ENCODE measurements at regions not wholly inside any gene's neighbourhood (a gene's known extent, or its start where the extent isn't known, plus 50 kb on each side); places are given as distances from the start of the nearest gene placed in this dataset.
A peak's percentile ranks its signal among the peaks of the same experiment; 100 is the strongest.

- Mint-ChIP-seq H3K4me1 (peaks cover 11% of the 10 kb centered on the region; the same call in 2 of the 3 replicates), H3K27me3 (ENCODE audit: insufficient read depth, low read depth, poor library complexity) (no peaks in the 10 kb centered on the region), H3K27ac (no peak overlapping the region), H3K4me3 (no peak overlapping the region), H3K36me3 (ENCODE audit: low read depth) (no peaks in the 10 kb centered on the region), H3K9me3 (no peaks in the 10 kb centered on the region)
- Histone ChIP-seq H4K20me1 (replicated peaks; ENCODE audit: insufficient read depth) (no peaks in the 10 kb centered on the region), H3K9me2 (ENCODE audit: insufficient read depth) (peaks cover 12% of the 10 kb centered on the region; the same call in 1 of the 2 replicates), H3K36me3 (ENCODE audit: insufficient read depth) (no peaks in the 10 kb centered on the region), H3K4me1 (ENCODE audit: insufficient read depth) (peaks cover 4% of the 10 kb centered on the region; the same call in 1 of the 2 replicates), H3K27me3 (ENCODE audit: insufficient read depth) (no peaks in the 10 kb centered on the region), H3K4me3 (no peak overlapping the region), H3K4me2 (no peak overlapping the region), H3K27ac (ENCODE audit: low read depth) (no peak overlapping the region), H2AFZ (no peak overlapping the region), H3F3A (replicated peaks; ENCODE audit: low read depth) (no peaks in the 10 kb centered on the region), H3K79me2 (replicated peaks; ENCODE audit: insufficient read depth) (no peaks in the 10 kb centered on the region)
- no peak for ATAC-seq
- DNase-seq (ENCODE audit: low spot score): no peak
- no peak for TF ChIP-seq STAT1 (IDR thresholded peaks at IDR 0.05; ENCODE audit: unreplicated experiment)
- TF ChIP-seq, protein P1, sequence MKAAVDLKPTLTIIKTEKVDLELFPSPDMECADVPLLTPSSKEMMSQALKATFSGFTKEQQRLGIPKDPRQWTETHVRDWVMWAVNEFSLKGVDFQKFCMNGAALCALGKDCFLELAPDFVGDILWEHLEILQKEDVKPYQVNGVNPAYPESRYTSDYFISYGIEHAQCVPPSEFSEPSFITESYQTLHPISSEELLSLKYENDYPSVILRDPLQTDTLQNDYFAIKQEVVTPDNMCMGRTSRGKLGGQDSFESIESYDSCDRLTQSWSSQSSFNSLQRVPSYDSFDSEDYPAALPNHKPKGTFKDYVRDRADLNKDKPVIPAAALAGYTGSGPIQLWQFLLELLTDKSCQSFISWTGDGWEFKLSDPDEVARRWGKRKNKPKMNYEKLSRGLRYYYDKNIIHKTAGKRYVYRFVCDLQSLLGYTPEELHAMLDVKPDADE (IDR thresholded peaks at IDR 0.05): no peak
- no peak for TF ChIP-seq ZNF114 (CRISPR knock-in tag; IDR thresholded peaks at IDR 0.05)
- no peak for TF ChIP-seq ZNF331 (CRISPR knock-in tag; IDR thresholded peaks at IDR 0.05; ENCODE audit: low read depth)
- TF ChIP-seq, protein P2, sequence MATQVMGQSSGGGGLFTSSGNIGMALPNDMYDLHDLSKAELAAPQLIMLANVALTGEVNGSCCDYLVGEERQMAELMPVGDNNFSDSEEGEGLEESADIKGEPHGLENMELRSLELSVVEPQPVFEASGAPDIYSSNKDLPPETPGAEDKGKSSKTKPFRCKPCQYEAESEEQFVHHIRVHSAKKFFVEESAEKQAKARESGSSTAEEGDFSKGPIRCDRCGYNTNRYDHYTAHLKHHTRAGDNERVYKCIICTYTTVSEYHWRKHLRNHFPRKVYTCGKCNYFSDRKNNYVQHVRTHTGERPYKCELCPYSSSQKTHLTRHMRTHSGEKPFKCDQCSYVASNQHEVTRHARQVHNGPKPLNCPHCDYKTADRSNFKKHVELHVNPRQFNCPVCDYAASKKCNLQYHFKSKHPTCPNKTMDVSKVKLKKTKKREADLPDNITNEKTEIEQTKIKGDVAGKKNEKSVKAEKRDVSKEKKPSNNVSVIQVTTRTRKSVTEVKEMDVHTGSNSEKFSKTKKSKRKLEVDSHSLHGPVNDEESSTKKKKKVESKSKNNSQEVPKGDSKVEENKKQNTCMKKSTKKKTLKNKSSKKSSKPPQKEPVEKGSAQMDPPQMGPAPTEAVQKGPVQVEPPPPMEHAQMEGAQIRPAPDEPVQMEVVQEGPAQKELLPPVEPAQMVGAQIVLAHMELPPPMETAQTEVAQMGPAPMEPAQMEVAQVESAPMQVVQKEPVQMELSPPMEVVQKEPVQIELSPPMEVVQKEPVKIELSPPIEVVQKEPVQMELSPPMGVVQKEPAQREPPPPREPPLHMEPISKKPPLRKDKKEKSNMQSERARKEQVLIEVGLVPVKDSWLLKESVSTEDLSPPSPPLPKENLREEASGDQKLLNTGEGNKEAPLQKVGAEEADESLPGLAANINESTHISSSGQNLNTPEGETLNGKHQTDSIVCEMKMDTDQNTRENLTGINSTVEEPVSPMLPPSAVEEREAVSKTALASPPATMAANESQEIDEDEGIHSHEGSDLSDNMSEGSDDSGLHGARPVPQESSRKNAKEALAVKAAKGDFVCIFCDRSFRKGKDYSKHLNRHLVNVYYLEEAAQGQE (IDR thresholded peaks at IDR 0.05; ENCODE audit: unreplicated experiment): no peak
- TF ChIP-seq EZH2phosphoT487 (IDR thresholded peaks at IDR 0.05; ENCODE audit: unreplicated experiment): no peak
- no peak for TF ChIP-seq POLR2AphosphoS5 (IDR thresholded peaks at IDR 0.05; ENCODE audit: low read depth)
- no peak for TF ChIP-seq EZH2 (IDR thresholded peaks at IDR 0.05; ENCODE audit: low read depth, unreplicated experiment)
- no peak for TF ChIP-seq NANOG (IDR thresholded peaks at IDR 0.05; ENCODE audit: borderline replicate concordance)
- no peak for TF ChIP-seq JUNB (IDR thresholded peaks at IDR 0.05; ENCODE audit: unreplicated experiment)
- no peak for TF ChIP-seq CREB1 (CRISPR knock-in tag; IDR thresholded peaks at IDR 0.05; ENCODE audit: low read depth)
These were observed 825.3 kb upstream of the FLRT2 start for GRCh38 chr14:84704601-84705000.

GRCh38 chr14:84707830-84708229, 822.1 kb upstream of the FLRT2 start:
- Histone ChIP-seq H4K20me1 (replicated peaks; ENCODE audit: insufficient read depth) (no peaks in the 10 kb centered on the region), H3K4me3 (no peak overlapping the region), H3K4me1 (ENCODE audit: insufficient read depth) (peaks cover 4% of the 10 kb centered on the region; the same call in 1 of the 2 replicates), H3K27me3 (ENCODE audit: insufficient read depth) (no peaks in the 10 kb centered on the region), H3F3A (replicated peaks; ENCODE audit: low read depth) (no peaks in the 10 kb centered on the region), H3K36me3 (ENCODE audit: insufficient read depth) (no peaks in the 10 kb centered on the region), H3K27ac (ENCODE audit: low read depth) (no peak overlapping the region), H3K9me2 (ENCODE audit: insufficient read depth) (peaks cover 15% of the 10 kb centered on the region; the same call in 1 of the 2 replicates), H2AFZ (no peak overlapping the region), H3K4me2 (no peak overlapping the region), H3K79me2 (replicated peaks; ENCODE audit: insufficient read depth) (no peaks in the 10 kb centered on the region)
- DNase-seq (ENCODE audit: low spot score) (peak; percentile 2), ATAC-seq (no peak)
- Mint-ChIP-seq H3K36me3 (ENCODE audit: low read depth) (no peaks in the 10 kb centered on the region), H3K27me3 (ENCODE audit: insufficient read depth, low read depth, poor library complexity) (no peaks in the 10 kb centered on the region), H3K9me3 (no peaks in the 10 kb centered on the region), H3K4me1 (peaks cover 11% of the 10 kb centered on the region; the same call in 2 of the 3 replicates), H3K4me3 (no peak overlapping the region), H3K27ac (no peak overlapping the region)
- TF ChIP-seq ZNF462 (CRISPR knock-in tag; IDR thresholded peaks at IDR 0.05) (peak; percentile 78), ZNF114 (CRISPR knock-in tag; IDR thresholded peaks at IDR 0.05) (no peak)

All from GM23338 (cell line).